H1 (cell line): ENCODE measurements at regions not wholly inside any gene's neighbourhood (a gene's known extent, or its start where the extent isn't known, plus 50 kb on each side); places are given as distances from the start of the nearest gene placed in this dataset.

Experiments
- CBX5 ChIP-seq: fragments of 300-800, 300-1000 bp; sonication (generic); IDR thresholded peaks from 2 replicates; pipeline ENCODE4 v1.7.1; 2016; ENCODE audit warnings: antibody characterized with exemption, low read length, low read depth
- EZH2 ChIP-seq: fragments of 200-600 bp; sonication (generic); IDR thresholded peaks from 2 replicates; pipeline ENCODE4 v1.7.1; 2012; ENCODE audit warnings: low read depth, mild to moderate bottlenecking, moderate library complexity, low read length, inconsistent platforms; ENCODE audit not compliant: severe bottlenecking
- PHF8 ChIP-seq: fragments of 200-600 bp; sonication (generic); conservative IDR thresholded peaks from 2 replicates; pipeline ENCODE4 v1.7.1; 2012; ENCODE audit warnings: low read depth, mild to moderate bottlenecking, inconsistent platforms, low read length, moderate library complexity
- SIX5 ChIP-seq: IDR thresholded peaks from 2 replicates; pipeline ENCODE4 v1.6.1; 2011; ENCODE audit warnings: mild to moderate bottlenecking, low read depth, low read length
- TBP ChIP-seq: IDR thresholded peaks from 2 replicates; pipeline ENCODE4 v1.6.1; 2011; ENCODE audit warnings: low read depth, low read length, improper control_type of control experiment
- TF ChIP-seq, protein P1 (sequence below): IDR thresholded peaks from 2 replicates; pipeline ENCODE4 v1.6.1; 2011; ENCODE audit warnings: low read length, improper control_type of control experiment

DNA sequence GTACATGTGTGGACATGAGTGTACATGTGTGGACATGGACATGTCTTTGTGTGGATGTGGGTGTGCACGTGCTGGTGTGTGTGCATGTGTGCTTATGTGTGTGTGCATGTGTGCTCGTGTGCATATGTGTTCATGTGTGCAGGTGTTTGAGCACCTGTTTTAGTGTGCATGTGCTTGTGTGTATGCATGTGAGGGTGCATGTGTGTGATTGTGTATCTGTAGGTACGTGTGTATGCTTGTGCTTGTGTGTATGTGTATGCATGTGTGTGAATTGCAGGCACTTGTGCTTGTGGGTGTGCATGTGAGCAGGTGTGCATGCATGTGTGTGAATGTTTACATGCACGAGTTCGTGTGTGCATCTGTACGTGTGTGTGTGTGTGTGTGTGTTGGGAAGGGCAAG lies 300.6 kb upstream of the EEF2KMT start (continued):
- no peak for TF ChIP-seq SIX5
- TF ChIP-seq, protein P1, sequence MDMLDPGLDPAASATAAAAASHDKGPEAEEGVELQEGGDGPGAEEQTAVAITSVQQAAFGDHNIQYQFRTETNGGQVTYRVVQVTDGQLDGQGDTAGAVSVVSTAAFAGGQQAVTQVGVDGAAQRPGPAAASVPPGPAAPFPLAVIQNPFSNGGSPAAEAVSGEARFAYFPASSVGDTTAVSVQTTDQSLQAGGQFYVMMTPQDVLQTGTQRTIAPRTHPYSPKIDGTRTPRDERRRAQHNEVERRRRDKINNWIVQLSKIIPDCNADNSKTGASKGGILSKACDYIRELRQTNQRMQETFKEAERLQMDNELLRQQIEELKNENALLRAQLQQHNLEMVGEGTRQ, result no peak
- no peak for TF ChIP-seq CBX5
- no peak for TF ChIP-seq TBP
- TF ChIP-seq PHF8, result no peak
- TF ChIP-seq EZH2, result no peak
